ENCODE measurements at regions not wholly inside any gene's neighbourhood (a gene's known extent, or its start where the extent isn't known, plus 50 kb on each side); places are given as distances from the start of the nearest gene placed in this dataset.

DNA sequence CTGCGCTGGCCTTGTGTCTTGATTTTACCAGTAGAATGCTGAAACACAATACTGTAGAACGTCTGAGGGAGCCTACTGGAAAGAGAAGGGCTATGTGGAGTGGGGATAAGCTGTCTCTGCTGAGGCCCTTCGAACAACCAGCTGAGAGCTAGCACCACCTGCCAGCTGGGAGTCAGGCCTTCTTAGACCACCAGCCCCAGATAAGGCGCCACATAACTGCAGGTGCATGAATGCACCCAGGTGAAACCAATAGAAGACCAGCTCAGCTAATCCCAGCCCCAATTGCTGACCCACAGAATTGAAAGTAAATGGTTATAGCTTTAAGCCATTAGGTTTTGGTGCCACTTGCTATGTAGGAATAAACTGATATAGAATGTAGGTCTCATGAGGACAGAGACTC is 438.4 kb downstream of the ADRA2A start:
- no peak for DNase-seq (ENCODE audit: low spot score)

DNA sequence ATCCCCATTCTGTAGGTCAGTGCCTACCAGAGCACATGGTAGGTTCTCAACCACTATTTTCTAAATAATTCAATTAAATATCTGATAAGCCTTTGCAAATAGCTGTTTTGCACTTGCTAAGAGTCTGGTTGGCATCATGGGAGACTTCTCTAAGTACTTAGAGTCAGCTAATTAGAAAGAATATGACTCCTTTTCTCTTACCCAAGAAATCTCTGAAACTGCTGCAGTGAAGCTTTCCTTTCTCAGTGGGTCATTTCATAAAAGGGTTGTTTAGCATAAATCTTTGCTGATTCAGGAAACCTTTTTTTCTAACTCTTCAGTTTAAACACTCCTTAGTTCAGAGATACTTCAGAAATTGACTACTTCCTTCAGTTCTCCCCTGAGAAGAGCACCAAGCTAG is 438.9 kb downstream of the ADRA2A start:
- DNase-seq (ENCODE audit: low spot score), result no peak

DNA sequence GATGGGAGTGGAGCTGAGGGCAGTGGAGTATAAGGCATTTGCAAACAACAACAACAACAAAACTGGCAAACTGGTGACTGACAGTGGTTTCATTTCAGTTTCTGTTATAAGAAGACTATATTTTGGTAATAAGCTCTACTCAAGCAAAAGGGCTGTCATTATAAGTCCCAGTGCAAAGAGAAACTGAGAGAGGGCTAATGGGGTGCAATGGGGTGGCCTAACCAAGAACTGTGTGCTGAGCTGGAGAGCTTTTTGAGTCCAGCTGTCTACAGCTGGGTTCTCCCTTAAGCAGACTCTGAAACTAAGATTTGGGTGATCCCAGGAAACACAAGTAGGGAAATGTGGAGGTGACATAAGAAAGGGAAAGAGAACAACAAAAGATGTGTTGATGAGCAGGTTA is 439.3 kb downstream of the ADRA2A start:
- DNase-seq (ENCODE audit: low spot score), result no peak

DNA sequence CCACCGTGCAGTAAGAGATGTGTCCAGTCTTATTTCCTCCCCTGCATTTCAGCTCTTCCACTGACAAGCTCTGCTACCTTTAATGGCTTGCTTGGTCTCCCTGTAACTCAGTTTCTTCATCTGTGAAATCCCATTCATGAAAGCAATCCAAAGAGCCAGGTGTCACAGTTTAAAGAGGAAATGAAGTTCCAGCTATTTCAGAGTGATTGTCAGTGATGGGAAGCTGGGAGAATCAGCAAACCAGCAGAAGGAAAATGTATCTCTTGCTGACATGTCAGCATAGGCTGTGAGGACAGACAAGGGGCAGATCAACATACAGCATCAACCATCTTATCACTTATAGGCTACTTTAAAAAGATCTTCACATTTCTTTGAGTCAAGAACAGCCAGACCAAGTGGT is 445.3 kb downstream of the ADRA2A start:
- no peak for DNase-seq (ENCODE audit: low spot score)

DNA sequence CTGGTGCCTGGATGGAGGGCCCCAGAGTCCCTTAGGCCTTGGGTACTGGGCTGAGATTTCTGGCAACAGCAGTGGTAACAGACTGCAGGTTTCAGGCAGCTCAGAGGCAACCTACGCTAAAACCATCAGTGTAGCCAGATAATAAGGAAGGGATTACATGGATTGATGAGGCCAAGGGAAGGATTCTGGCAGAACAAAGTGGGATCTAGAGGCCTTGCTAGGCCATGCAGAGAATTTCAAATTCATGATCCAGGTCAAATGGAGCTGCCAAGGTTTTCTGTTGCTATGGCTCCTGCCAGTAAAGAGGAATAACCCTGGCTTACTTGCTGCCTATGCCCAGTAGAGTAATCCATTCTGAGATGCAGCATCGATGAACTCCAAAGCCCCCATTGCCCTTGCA is 445.7 kb downstream of the ADRA2A start:
- DNase-seq (ENCODE audit: low spot score), result no peak

DNA sequence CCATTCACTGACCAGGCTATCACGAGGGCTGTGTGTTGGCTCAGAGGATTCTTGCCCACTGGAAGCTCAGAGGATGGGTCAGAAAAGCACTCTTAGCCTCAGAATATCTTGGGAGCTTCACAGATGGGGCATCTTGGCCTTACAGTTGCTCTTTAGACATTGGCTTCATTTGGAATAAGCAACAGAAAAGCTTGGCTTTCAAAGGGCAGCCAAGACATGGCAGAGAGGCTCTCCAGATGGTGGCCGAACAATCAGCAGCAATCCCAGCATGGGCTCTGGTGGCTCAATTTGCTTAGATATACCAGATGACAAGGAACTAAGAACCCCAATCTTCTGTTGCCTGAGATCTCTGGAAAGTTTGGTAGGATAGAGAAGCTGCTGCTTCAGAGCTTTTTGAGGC is 446.2 kb downstream of the ADRA2A start:
- DNase-seq (ENCODE audit: low spot score), result no peak

DNA sequence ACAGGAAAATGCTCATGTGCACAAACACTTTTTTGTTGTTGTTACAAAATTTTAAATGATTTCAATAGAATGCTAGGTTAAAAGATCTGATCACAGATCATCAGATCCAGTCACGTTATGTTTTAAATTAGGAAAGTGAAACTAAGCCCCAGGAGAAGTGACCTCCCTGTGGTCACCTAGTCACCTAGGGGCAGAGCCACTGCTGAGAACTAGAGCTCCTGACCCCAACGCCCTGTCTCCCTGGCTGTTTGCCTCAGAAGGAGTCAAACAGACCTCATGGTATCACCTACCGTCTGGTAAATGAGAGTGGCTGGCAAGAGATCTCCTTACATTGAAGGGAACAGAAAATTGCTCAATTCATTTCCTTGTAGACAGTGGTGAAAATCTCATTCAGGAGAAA is 447.3 kb downstream of the ADRA2A start:
- DNase-seq (ENCODE audit: low spot score), result no peak

DNA sequence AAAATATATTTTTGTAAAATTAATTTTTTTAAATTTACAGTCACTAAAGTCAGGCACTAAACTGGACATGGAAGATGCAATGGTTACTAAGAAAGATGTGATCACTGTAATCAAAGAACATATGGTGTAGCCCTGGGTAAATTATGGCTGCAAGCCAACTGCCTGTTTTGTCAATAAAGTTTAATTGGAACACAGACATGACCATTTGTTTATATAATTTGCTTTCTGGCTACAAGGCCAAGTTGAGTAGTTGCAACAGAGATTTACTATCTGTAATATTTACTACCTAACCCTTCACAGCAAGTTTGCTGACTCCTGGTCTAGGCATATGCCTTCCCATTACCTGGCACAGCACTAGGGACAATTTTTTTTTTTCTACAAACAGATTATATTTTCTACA is 448.9 kb downstream of the ADRA2A start:
- no peak for DNase-seq (ENCODE audit: low spot score)

DNA sequence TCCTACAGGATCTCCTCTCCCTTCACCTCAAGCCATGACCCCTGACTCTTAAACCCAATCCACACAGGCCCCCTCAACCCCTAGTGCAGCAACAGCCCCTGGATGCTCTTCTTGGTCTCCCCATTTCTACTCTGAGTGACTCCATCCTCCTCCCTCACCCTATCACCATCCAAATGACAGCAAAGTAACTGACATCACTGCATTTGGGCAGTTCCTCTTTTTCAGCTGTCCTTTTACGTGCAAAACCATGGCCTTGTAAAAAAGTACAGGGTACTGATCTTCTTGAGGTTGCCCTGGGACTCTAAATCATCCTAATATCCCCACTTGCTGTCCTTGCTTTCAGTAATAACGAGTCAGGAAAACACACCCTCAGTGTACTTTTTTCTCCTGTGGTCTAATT is 454.9 kb downstream of the ADRA2A start:
- DNase-seq (ENCODE audit: low spot score), result no peak

DNA sequence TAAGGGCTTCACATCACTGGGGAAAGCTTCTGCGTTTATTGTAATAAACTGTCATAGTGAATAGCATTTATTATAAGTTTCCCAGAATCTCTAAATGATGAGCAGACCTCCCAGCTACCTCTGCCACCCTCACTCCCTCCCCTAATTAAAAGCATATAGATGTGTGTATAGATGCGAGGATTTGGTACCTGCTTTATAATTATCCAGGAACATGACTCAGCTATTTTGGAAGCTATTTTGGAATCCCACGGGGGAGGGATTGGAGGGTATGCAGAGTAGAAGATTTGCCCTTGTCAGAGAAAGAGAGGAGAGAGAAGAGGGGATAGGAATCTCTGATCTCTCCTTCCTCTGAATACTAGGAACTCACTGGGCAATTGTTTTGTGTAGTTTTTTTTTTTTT is 455.3 kb downstream of the ADRA2A start:
- no peak for DNase-seq (ENCODE audit: low spot score)

DNA sequence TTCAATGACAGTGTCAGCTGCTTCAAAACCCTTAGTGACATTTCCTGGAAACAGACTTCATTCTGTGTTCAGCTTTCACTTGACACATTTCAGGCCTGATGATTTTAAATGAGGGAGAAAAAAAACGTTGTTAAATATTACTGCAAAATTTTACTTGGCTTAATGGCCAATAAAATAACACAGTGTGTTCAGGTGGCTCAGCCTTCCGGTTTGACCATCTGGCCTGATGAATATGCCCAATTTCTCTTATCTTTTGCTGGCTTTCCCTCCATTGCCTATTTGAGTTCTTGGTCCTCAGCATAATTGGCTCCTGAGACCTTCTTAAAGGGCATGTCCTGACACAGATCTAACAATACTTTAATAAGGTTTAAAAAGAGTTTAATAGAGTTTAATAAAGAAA is 462.4 kb downstream of the ADRA2A start:
- no peak for DNase-seq (ENCODE audit: low spot score)

DNA sequence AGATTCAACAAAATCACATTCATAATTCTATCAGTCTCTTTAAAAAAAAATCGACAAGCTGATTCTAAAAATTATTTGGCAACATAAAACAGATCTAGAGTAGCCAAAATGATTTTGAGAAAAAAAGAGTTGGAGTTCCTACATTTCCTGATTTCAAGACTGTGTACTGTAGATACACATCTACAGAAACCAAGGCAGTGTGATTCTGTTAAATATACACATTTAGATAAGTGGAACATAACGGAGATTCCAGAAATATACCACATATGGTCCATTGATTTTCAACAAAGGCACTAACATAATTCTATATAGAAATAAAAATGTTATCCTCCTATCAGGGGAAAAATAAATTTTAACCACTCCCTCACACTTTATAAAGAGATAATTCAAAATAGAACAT is 467.0 kb downstream of the ADRA2A start:
- DNase-seq (ENCODE audit: low spot score), result no peak

DNA sequence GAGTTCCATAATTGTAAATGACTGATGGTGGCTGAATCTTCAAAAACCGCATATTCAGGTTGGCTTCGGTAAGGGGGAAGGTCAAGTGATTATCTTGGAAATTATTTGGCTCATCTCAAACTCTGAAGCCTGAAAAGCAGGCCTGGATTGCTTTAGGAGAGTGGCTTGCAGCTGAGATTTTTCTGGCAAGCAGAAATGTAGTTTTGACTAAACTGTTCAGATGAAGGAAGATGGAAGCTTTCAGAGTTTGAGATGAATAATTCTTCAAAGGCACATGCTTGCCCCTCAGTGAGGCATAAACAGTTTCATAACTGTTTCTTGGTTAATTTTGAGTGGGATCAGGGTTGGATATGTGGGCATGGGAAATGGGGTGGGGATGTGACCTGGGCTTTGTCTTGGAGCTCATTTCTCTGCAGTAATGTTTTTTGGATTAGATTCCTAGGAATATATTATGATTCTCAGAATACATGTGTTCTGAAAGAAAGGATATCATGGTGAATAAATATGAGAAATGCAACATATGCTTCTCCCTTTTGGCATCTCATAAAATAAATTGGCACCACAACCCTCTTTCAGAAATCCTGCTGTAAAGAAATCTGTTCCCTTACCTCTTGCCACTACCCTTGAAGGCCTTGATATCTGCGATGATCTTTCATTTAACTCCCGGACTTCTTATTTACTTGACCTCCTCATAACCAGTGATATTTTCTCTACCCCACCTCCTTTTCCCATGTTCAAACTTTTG is 469.2 kb downstream of the ADRA2A start:
- DNase-seq (ENCODE audit: low spot score), result no peak

DNA sequence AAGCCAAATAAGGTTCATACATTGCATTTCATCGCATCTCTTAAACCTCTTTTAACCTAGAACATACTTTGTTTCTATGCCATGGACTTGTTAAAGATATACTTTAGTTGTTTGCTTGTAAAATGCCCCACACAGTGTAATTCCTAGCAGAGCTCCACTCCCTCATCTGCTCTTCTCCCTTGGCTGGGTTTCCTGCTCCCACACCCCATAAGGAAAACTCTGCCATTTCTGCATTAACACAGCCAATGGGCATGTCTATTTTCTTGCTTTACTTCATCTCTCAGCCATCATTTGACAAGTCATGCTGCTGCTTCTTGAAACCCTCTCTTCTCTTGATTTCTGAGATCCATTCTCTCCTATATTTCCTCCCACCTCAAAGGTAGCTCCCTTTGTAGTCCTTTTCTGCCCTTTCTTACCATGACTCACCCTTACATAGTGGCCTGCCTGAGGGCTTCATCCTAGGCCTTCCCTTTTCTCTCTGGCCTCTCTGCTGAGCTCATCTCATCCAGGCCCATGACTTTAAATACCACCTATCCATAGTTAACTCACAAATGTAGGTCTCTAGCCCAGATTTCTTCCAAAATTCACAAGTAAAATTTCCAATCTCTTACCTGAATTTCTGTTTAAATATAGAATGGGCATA is 471.4 kb downstream of the ADRA2A start:
- DNase-seq (ENCODE audit: low spot score), result no peak

DNA sequence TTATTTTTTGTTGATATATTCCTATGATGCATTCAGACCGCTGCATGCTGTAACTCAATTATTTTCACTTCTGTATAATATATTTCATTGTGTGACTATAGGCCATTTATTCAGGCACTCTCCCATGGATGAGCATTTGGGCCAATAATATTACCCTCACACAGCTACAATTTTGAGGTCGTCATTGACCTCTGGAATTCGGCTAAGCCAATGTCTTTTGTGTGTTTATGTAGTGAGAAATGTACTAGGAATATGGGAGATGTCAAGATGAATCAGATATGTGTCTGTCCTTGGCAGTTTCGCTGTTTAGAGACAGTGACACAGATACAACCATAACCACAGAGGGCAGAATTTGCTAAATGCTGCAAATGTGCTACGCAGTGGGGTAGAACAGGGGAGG is 474.2 kb downstream of the ADRA2A start:
- DNase-seq (ENCODE audit: low spot score), result no peak

DNA sequence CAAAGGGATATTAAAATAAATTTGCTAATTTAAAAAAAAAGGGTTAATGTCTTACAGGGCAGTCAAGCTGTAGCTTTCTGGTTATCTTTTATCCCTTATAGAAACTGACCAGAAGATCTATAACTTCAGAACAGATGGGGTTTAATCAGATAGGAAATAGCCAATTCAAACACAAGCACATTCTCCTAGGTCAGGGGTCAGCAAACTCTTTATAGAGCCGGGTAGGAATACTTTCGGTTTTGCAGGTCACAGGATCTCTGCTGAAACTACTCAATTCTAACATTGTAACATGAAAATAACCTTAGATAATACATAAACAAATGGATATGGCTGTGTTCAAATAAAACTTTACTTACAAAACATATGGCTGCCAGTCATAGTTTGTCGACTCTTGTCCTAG is 479.8 kb downstream of the ADRA2A start:
- DNase-seq (ENCODE audit: low spot score), result no peak

DNA sequence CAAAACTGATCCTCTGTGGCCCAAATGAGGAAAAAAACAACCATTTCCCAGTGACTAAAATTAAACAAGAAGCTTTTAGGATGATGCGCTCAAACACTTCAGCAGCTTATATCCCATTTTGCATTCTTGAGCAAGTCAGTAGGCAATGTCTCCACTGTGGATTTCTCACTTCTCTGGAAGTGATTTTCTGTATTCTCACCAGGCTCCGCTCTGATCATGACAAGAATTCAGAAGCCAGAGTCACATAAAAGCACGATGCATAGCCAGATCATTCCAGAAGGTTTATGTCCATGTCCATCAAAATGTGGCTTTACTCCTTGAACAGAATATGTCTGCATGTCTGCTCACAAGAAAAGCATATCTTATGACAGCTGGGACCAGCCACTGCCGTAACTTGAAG is 481.4 kb downstream of the ADRA2A start:
- DNase-seq (ENCODE audit: low spot score), result no peak

DNA sequence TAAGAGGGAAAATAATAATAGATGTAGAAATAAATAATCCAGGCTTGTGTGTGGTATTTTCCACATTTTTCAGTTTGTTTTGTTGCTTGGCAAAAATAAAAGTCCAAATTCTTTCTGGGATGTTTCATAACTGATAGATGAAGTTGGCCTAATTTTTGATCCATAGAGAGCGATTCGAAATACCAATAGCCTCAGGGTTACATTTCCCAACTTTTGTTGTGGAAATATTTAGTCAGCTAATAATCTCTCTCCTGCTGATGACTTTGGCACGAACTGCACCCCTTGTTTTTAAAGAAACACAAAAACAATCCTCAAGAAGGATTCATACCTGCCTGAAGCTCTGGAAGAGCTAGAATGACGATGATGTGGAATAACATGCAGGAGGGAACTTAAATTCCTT is 483.2 kb downstream of the ADRA2A start:
- no peak for DNase-seq (ENCODE audit: low spot score)

DNA sequence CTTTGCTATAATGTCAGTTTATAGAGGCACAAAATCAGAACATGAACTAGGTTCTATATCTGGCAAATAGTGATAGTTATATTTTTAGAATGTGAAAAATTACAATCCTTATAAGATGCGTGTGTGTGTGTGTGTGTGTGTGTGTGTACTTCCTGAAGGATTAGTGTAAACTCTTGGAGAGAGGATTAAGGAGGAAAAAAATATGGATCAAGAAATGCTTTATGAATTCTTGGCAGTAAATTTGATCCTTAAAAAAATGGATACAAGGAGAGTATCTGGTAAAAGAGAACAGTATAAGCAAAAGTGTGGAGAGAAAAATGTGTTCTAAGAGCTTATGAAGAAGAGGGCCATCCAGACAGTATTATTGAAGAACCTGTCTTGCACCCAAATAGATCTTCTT is 484.3 kb downstream of the ADRA2A start:
- DNase-seq (ENCODE audit: low spot score), result no peak

DNA sequence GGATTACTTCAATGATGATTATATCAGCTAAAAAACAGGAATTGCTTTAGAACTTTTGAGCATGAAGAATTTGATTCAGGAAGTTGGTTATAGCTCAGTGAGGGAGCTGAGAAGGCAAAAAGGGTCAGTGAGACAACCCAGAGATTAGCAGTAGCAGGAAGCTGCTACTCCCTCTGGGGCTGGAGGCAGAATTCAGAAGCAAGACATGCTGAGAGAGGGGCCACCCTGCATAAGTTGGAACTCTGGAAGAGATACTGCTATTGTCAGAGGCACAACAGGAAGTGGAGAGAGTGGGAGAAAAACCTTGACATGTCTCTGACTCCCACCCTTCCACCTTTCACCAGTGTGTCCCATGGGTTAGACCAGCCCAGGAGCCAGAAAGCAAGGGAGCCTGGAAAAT is 488.7 kb downstream of the ADRA2A start:
- no peak for DNase-seq (ENCODE audit: low spot score)

DNA sequence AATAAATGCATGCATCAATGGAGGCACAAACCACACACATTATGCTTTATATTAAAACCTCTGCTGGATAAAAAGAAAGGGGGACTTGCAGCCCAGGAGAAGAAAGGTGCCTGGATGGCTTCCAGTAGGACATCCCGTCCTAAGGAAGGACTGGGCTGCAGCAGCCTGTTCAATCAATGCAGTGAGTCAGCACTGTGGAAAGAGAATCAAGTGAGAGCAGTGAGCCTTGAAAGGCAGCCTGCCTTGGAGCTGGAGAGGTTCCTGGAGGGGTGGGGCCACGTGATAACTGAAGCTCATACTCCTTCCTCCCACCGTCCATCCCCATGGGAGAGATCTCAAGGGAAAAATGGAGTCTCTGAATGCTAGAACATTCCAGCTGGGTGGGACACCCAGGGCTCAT is 501.2 kb downstream of the ADRA2A start:
- no peak for DNase-seq (ENCODE audit: low spot score)

DNA sequence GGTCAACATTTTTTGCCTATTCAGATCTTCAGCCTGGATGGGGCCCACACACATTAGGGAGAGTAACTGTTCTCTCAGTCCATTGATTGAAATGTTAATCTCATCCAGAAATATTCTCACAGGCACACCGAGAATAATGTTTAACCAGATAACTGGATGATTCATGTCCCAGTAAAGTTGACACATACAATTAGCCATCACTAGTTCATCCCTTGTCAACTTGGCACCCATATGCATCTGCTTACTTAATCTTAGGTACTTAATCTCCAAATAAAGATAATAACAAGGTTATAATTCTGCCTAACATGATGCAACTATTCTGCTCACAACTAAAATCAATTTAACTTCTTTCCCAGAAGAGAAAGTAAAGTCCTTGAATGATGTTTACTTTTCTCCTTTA is 502.6 kb downstream of the ADRA2A start:
- DNase-seq (ENCODE audit: low spot score), result no peak

DNA sequence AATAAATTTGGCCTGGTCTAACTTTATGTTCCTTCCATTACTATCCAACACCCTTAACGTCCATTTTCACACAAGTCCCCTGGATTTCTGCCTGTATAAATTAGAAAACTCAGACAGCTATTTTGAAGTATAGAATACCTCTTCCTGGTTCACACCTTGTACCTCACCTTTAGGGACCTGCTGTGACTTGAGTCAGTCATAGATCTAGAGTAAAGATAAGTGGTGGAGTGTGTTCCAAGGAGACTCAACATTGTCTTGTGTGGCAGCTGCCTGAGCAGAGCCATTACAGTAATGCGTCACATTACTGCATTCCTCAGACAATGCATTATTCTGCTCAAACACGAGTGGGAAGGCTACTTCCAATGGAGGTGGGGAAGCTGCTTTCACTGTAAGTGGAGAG is 513.9 kb downstream of the ADRA2A start:
- DNase-seq (ENCODE audit: low spot score), result no peak

DNA sequence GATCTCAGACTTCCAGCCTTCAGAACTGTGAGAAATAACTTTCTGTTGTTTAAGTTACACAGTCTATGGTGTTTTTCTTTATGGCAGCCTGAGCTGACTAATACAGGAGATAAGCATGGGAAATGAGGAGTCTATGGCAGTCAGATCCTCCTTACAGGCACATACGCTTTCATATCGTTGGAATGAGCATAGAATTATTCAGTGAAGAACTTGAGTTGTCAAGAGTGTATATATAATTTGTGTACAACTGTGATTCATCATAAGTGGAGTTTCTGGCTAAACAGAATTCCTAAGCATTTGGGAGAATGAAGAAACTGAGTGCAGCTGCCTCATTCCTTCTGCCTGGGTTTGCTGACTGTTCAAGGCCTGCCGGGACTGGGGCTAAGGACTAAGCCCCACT is 516.7 kb downstream of the ADRA2A start:
- DNase-seq (ENCODE audit: low spot score), result no peak

Measured in CD4-positive, alpha-beta T cell treated with Interleukin-6 at 100 ng/mL for 8 hours (primary cell).